ENCODE measurements at regions not wholly inside any gene's neighbourhood (a gene's known extent, or its start where the extent isn't known, plus 50 kb on each side); places are given as distances from the start of the nearest gene placed in this dataset.

DNA sequence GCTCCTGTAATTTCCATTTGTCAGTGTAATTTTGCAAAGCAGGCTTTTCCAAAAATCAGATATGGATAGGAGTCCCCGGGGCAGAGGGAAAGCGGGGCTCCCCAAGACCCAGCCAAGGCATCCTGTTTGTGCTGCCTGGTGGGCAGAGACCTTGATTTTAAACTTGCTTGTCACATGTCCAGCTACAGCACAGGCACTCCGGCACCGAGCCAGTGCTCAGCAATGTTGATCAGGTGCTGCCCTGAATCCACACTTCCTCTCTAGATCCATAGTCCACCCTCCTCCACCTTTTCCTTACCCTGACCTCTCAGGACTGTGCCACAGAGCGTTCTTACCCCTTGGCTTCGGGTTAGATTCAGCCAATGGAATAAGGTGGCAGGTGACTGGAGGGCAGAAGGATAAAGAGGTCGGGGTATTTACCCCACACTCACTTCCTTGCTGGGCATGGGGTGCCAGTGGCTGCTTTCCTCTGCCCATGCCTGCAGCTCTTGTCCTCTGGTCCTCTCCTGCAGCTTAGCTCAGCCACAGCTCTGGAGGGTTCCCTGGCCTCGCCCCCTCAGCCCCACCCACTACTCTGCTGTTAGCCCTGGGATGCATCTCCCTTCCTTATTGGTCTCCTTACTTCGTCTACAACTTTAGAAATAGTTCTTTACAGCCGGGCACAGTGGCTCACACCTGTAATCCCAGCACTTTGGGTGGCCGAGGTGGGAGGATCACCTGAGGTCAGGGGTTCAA lies 80.1 kb downstream of the IRF2BPL start:
- ATAC-seq (ENCODE audit: low FRiP score) (no peak), DNase-seq (ENCODE audit: low spot score) (no peak)
- TF ChIP-seq, protein P1, sequence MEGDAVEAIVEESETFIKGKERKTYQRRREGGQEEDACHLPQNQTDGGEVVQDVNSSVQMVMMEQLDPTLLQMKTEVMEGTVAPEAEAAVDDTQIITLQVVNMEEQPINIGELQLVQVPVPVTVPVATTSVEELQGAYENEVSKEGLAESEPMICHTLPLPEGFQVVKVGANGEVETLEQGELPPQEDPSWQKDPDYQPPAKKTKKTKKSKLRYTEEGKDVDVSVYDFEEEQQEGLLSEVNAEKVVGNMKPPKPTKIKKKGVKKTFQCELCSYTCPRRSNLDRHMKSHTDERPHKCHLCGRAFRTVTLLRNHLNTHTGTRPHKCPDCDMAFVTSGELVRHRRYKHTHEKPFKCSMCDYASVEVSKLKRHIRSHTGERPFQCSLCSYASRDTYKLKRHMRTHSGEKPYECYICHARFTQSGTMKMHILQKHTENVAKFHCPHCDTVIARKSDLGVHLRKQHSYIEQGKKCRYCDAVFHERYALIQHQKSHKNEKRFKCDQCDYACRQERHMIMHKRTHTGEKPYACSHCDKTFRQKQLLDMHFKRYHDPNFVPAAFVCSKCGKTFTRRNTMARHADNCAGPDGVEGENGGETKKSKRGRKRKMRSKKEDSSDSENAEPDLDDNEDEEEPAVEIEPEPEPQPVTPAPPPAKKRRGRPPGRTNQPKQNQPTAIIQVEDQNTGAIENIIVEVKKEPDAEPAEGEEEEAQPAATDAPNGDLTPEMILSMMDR (IDR thresholded peaks at IDR 0.05) = no peak

DNA sequence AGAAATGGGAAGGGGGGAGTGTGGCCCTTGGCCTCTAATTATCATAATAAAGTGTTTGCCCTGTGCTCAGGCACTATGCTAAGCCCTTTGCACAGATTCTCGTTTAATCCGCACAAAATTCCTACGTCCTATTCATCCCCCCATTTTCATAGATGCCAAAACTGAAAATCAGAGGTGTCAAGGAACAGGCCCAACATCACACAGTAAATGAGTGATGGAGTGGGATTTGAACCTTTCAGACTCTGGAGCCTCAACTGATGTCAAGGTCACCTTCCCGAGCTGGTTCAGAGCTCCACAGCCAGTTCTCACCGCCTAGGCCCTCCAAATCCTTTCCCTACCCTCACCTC lies 80.7 kb downstream of the IRF2BPL start:
- TF ChIP-seq, protein P1 (IDR thresholded peaks at IDR 0.05) = no peak
- ATAC-seq (ENCODE audit: low FRiP score) = no peak

DNA sequence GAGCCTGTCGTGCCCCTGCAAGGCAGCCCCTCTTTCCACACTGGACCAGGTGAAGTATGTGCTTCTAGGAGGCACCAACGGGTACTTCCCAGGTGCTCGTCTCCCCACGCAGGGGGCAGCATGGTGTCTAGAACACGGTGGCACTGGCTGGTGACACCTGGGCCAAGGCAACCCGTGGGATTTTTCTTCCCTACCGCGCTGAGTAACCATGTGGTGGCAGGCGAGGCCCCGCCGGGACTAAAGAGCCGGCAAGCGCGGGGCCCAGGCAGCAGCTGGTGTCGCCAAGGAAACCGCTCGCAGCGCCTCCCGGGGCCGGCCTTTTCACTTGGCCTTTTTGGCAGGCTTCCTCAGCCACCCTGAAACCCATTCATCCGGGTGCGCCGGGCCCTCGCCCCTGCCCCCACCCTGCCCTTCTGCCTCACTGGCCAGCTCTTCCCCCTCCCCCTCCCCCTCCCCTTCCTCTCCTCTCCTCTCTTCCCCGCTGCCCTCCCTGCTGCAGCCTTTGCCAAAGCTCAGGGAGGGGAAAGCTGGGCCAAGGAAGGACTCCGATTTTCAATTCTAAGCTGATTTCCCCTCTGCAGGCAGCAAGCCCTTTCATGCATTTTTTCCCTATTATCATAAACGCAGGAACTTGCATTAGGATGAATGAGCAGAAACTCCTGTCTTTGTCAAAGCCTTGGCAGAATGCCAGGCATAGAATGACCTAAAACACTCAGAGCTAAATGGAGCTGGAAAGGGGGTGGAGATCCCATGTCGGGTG lies 81.2 kb downstream of the IRF2BPL start:
- peak; percentile 68 for ATAC-seq (ENCODE audit: low FRiP score)
- TF ChIP-seq, protein P1 (IDR thresholded peaks at IDR 0.05) = no peak

More for the DNA sequence above, 80.7 kb downstream of the IRF2BPL start:
- DNase-seq (ENCODE audit: low spot score) = no peak

DNA sequence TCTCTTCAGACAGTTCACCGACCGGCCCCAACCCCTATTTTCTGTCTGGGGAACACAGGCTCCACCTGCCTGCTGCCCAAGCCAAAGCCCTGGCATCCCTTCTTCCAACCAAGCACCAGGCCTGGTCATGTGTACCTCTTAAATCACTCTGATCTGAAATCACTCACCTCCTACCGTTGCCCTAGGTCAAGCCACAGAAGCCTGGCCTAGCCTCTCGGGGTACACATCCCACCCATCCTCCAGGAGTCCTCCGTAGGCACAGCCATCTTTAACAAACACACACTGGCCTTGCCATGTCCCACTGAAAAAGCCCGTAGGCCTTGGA lies 81.8 kb downstream of the IRF2BPL start:
- TF ChIP-seq, protein P1 (IDR thresholded peaks at IDR 0.05) = no peak
- no peak for ATAC-seq (ENCODE audit: low FRiP score)
- no peak for DNase-seq (ENCODE audit: low spot score)

More for the DNA sequence above, 81.2 kb downstream of the IRF2BPL start:
- peak; percentile 44 for DNase-seq (ENCODE audit: low spot score)

DNA sequence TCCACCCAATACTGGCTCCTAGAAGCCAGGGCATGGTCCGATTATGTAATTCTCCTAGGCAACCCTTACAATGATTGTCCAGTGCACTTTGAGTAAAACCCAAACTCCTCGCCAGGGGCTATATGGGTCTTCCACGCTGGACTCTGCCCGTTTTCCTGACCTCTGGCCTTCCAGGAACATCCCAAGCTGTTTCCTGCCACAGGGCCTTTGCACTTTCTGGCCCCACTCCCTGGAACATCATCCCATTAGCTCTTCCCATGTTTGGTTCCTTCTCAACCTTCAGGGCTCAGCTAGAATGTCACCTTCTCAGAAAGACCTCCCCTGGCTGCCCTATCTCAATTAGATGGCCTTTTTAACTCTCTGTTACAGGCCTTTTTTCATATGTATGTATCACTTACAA lies 85.4 kb downstream of the IRF2BPL start:
- DNase-seq (ENCODE audit: low spot score) (no peak), ATAC-seq (ENCODE audit: low FRiP score) (no peak)
- TF ChIP-seq, protein P1 (IDR thresholded peaks at IDR 0.05) = no peak

DNA sequence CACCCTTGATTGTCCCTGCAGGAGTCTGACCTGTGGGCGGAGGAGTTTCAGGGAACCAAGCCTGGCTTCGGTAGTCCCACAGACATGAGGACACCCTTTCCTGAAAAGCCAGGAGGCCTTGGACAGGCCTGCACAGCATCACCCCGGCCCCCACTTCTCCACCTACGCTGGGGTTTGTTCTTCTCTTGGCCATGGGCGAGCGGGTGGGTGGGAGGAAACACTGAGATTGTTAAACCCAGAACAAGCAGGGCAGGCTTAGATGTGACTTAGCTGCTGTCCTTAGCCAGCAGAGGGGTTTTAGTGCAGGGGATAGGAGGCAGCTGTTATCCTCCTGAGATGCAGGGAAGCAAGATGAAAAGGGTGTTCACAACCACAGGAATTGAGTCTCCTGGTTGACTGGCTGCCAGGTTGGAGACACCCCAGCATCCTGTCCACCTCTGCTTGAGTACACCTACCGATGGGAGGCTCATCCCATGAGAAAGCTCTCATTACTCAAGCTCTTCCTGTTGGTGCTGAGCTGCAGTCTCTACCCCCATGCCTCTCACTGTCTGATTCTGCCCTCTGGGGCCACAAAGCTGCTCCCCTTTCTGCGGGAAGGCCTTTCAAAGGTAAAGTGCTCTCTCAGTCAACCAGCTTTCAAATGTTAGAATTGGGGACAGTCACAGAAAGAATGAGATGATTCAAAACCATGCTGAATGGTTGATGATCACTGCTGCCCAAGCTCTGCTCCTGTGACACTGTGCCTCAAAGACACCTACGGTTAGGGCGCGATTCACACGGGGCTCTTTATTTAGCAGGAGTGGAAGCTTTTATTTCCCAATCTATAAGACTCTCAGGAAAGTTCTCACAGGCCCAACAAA lies 86.3 kb downstream of the IRF2BPL start:
- DNase-seq (ENCODE audit: low spot score) (no peak), ATAC-seq (ENCODE audit: low FRiP score) (no peak)
- TF ChIP-seq, protein P1 (IDR thresholded peaks at IDR 0.05) = no peak

Data from omental fat pad (tissue), 3 donors.